ENCODE measurements at regions not wholly inside any gene's neighbourhood (a gene's known extent, or its start where the extent isn't known, plus 50 kb on each side); places are given as distances from the start of the nearest gene placed in this dataset.

DNA sequence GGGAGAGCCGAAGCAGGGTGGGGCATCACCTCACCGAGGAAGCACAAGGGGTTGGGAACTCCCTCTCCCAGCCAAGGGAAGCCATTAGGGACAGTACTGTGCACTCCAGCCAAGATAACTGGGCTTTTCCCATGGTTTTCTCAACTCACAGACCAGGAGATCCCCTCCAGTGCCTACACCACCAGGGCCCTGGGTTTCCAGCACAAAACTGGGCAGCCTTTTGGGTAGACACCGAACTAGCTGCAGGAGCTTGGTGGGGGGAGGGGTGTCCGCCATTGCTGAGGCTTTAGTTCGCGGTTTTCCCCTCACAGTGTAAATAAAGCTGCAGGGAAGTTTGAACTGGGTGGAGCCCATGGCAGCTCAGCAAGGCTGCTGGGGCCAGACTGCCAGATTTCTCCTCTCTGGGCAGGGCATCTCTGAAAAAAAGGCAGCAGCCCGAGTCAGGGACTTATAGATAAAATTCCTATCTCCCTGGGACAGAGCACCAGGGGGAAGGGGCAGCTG is 129.6 kb upstream of the LMCD1 start:
- TF ChIP-seq POLR2AphosphoS5 (IDR thresholded peaks at IDR 0.05; ENCODE audit: insufficient read depth, low read depth, low read length) (no peak), CTCF (IDR thresholded peaks at IDR 0.05; ENCODE audit: extremely low read depth in 1 of 2, insufficient read depth in 1 of 2, low read depth in 1 of 2, low read length in 2 of 2) (no peak), GATA2 (IDR thresholded peaks at IDR 0.05; ENCODE audit: insufficient read depth, insufficient read length, low read depth, low read length) (no peak), POLR2A (IDR thresholded peaks at IDR 0.05; ENCODE audit: low read depth, low read length) (no peak), EZH2 (IDR thresholded peaks at IDR 0.05; ENCODE audit: borderline replicate concordance, low read depth, low read length, severe bottlenecking) (no peak), MAX (IDR thresholded peaks at IDR 0.05; ENCODE audit: insufficient read depth, insufficient read length) (no peak)

Data from endothelial cell of umbilical vein (primary cell).